Neural cell (in vitro differentiated cells): ENCODE measurements at regions not wholly inside any gene's neighbourhood (a gene's known extent, or its start where the extent isn't known, plus 50 kb on each side); places are given as distances from the start of the nearest gene placed in this dataset.

ENCODE experiments used
- H2AFZ ChIP-seq: fragments of 200-600, 300-800 bp; sonication (generic), shearing (Covaris generic); 2 replicates; pipeline ENCODE4 v1.6.0; 2014; ENCODE audit warnings: low read depth, mild to moderate bottlenecking, antibody characterized with exemption, low read length, moderate library complexity
- H3F3A ChIP-seq: fragments of 200-600 bp; shearing (Covaris generic); 2 replicates; pipeline ENCODE4 v1.6.1; 2016; ENCODE audit warnings: mild to moderate bottlenecking, moderate library complexity, mixed read lengths, antibody characterized with exemption, low read length; ENCODE audit not compliant: insufficient read depth, poor library complexity, severe bottlenecking
- H3K27ac ChIP-seq: fragments of 200-600, 300-800 bp; sonication (generic), shearing (Covaris generic); 2 replicates; pipeline ENCODE4 v1.5.1; 2014; ENCODE audit warnings: mild to moderate bottlenecking, low read length, moderate library complexity
- H3K27me3 ChIP-seq: fragments of 300-800, 200-600 bp; sonication (generic), shearing (Covaris generic); 2 replicates; pipeline ENCODE4 v1.6.0; 2014; ENCODE audit warnings: mild to moderate bottlenecking, low read depth, low read length, moderate library complexity; ENCODE audit not compliant: insufficient read depth
- H3K36me3 ChIP-seq: fragments of 300-800, 200-600 bp; sonication (generic), shearing (Covaris generic); 2 replicates; pipeline ENCODE4 v1.5.1; 2014; ENCODE audit warnings: mild to moderate bottlenecking, antibody characterized with exemption, low read length, moderate library complexity; ENCODE audit not compliant: insufficient read depth
- H3K4me2 ChIP-seq: fragments of 300-800, 200-600 bp; sonication (generic), shearing (Covaris generic); 2 replicates; pipeline ENCODE4 v1.6.0; 2014; ENCODE audit warnings: mild to moderate bottlenecking, low read length
- H3K4me3 ChIP-seq: fragments of 300-800, 200-600 bp; sonication (generic), shearing (Covaris generic); 2 replicates; pipeline ENCODE4 v1.5.1; 2014; ENCODE audit warnings: mild to moderate bottlenecking, low read length, moderate library complexity
- H3K79me2 ChIP-seq: fragments of 200-600 bp; shearing (Covaris generic); replicated peaks from 2 replicates; pipeline ENCODE4 v1.6.0; 2014; ENCODE audit warnings: mild to moderate bottlenecking, low read length, moderate library complexity; ENCODE audit not compliant: insufficient read depth
- H3K9ac ChIP-seq: fragments of 300-800, 200-600 bp; sonication (generic), shearing (Covaris generic); 2 replicates; pipeline ENCODE4 v1.6.1; 2016; ENCODE audit warnings: mild to moderate bottlenecking, low read length, mixed read lengths
- H3K9me2 ChIP-seq: fragments of 200-600 bp; shearing (Covaris generic); 2 replicates; pipeline ENCODE4 v1.6.1; 2016; ENCODE audit warnings: mild to moderate bottlenecking, low read length, mixed read lengths; ENCODE audit not compliant: insufficient read depth
- H3K9me3 ChIP-seq: fragments of 200-600, 300-800 bp; sonication (generic), shearing (Covaris generic); 2 replicates; pipeline ENCODE4 v1.6.1; 2016; ENCODE audit warnings: mild to moderate bottlenecking, mixed run types, low read length, moderate library complexity, mixed read lengths
- H4K20me1 ChIP-seq: fragments of 200-600 bp; shearing (Covaris generic); 2 replicates; pipeline ENCODE4 v1.6.1; 2016; ENCODE audit warnings: mild to moderate bottlenecking, mixed run types; ENCODE audit not compliant: insufficient read depth
- EP300 ChIP-seq: fragments of 450-650 bp; conservative IDR thresholded peaks from 2 replicates; pipeline ENCODE4 v1.6.1; 2014; ENCODE audit warnings: antibody characterized with exemption, mild to moderate bottlenecking, moderate library complexity; ENCODE audit not compliant: poor library complexity, severe bottlenecking
- EZH2 ChIP-seq: fragments of 200-600, 300-800 bp; shearing (Covaris generic), sonication (generic); IDR thresholded peaks from 2 replicates; pipeline ENCODE4 v1.6.1; 2014; ENCODE audit warnings: antibody characterized with exemption, low read length, borderline replicate concordance, mild to moderate bottlenecking; ENCODE audit not compliant: insufficient read depth, poor library complexity, severe bottlenecking
- MXI1 ChIP-seq: fragments of 450-650 bp; conservative IDR thresholded peaks from 2 replicates; pipeline ENCODE4 v1.6.1; 2014; ENCODE audit warnings: antibody characterized with exemption, mild to moderate bottlenecking; ENCODE audit not compliant: poor library complexity, severe bottlenecking
- POLR2AphosphoS5 ChIP-seq: IDR thresholded peaks from 2 replicates; pipeline ENCODE4 v1.6.1; 2012
- RAD21 ChIP-seq: fragments of 450-650 bp; conservative IDR thresholded peaks from 2 replicates; pipeline ENCODE4 v1.6.1; 2014; ENCODE audit warnings: antibody characterized with exemption, mild to moderate bottlenecking, moderate library complexity
- SMC3 ChIP-seq: fragments of 450-650 bp; conservative IDR thresholded peaks from 2 replicates; pipeline ENCODE4 v1.6.1; 2014; ENCODE audit warnings: antibody characterized with exemption, mild to moderate bottlenecking, moderate library complexity; ENCODE audit not compliant: poor library complexity
- TAF1 ChIP-seq: IDR thresholded peaks from 2 replicates; pipeline ENCODE4 v1.6.1; 2012; ENCODE audit warnings: low read depth
- TF ChIP-seq, protein P1 (sequence below): IDR thresholded peaks from 2 replicates; pipeline ENCODE4 v1.6.1; 2012; ENCODE audit warnings: borderline replicate concordance
- TF ChIP-seq, protein P2 (sequence below): fragments of 450-650 bp; IDR thresholded peaks from 2 replicates; pipeline ENCODE4 v1.5.1; 2014; ENCODE audit warnings: antibody characterized with exemption, mild to moderate bottlenecking, moderate library complexity; ENCODE audit not compliant: poor library complexity, severe bottlenecking

DNA sequence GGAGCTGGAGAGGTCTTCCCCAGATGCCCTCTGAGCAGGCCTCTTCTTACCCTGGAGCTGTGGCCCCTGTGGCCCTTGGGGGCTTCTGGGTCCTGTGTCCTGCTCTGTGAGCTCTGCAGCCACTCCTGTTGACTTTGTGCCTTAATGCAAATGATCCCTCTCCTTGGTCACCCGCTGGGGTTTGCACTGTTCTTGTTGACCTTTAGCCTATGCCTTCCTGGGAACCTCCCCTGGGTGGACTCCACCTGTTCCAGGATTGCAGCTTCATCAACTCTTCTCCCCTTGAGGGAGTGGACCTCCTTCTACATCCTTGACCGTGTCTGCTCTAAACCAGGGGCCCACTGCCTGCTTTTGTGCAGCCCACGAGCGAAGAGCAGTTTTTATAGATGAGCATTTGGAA lies 58.6 kb upstream of the CTBP2 start:
- no peak overlapping the region for H3K27ac ChIP-seq
- H3K9me2 ChIP-seq, result no peaks in the 10 kb centered on the region
- no peak overlapping the region for H2AFZ ChIP-seq
- H3K27me3 ChIP-seq, result peaks cover 4% of the 10 kb centered on the region
- no peak overlapping the region for H3K4me2 ChIP-seq
- no peaks in the 10 kb centered on the region for H3K36me3 ChIP-seq
- H3K9ac ChIP-seq, result no peak overlapping the region
- TF ChIP-seq TAF1, result no peak
- TF ChIP-seq EZH2, result no peak
- TF ChIP-seq RAD21, result no peak
- TF ChIP-seq EP300, result no peak
- no peak for TF ChIP-seq POLR2AphosphoS5
- TF ChIP-seq SMC3, result no peak
- no peak for TF ChIP-seq MXI1
- TF ChIP-seq, protein P1, sequence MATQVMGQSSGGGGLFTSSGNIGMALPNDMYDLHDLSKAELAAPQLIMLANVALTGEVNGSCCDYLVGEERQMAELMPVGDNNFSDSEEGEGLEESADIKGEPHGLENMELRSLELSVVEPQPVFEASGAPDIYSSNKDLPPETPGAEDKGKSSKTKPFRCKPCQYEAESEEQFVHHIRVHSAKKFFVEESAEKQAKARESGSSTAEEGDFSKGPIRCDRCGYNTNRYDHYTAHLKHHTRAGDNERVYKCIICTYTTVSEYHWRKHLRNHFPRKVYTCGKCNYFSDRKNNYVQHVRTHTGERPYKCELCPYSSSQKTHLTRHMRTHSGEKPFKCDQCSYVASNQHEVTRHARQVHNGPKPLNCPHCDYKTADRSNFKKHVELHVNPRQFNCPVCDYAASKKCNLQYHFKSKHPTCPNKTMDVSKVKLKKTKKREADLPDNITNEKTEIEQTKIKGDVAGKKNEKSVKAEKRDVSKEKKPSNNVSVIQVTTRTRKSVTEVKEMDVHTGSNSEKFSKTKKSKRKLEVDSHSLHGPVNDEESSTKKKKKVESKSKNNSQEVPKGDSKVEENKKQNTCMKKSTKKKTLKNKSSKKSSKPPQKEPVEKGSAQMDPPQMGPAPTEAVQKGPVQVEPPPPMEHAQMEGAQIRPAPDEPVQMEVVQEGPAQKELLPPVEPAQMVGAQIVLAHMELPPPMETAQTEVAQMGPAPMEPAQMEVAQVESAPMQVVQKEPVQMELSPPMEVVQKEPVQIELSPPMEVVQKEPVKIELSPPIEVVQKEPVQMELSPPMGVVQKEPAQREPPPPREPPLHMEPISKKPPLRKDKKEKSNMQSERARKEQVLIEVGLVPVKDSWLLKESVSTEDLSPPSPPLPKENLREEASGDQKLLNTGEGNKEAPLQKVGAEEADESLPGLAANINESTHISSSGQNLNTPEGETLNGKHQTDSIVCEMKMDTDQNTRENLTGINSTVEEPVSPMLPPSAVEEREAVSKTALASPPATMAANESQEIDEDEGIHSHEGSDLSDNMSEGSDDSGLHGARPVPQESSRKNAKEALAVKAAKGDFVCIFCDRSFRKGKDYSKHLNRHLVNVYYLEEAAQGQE, result no peak
- TF ChIP-seq, protein P2, sequence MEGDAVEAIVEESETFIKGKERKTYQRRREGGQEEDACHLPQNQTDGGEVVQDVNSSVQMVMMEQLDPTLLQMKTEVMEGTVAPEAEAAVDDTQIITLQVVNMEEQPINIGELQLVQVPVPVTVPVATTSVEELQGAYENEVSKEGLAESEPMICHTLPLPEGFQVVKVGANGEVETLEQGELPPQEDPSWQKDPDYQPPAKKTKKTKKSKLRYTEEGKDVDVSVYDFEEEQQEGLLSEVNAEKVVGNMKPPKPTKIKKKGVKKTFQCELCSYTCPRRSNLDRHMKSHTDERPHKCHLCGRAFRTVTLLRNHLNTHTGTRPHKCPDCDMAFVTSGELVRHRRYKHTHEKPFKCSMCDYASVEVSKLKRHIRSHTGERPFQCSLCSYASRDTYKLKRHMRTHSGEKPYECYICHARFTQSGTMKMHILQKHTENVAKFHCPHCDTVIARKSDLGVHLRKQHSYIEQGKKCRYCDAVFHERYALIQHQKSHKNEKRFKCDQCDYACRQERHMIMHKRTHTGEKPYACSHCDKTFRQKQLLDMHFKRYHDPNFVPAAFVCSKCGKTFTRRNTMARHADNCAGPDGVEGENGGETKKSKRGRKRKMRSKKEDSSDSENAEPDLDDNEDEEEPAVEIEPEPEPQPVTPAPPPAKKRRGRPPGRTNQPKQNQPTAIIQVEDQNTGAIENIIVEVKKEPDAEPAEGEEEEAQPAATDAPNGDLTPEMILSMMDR, result no peak
- H3K9me3 ChIP-seq, result no peaks in the 10 kb centered on the region
- H3K79me2 ChIP-seq, result no peaks in the 10 kb centered on the region
- no peaks in the 10 kb centered on the region for H4K20me1 ChIP-seq
- no peak overlapping the region for H3K4me3 ChIP-seq
- no peaks in the 10 kb centered on the region for H3F3A ChIP-seq

DNA sequence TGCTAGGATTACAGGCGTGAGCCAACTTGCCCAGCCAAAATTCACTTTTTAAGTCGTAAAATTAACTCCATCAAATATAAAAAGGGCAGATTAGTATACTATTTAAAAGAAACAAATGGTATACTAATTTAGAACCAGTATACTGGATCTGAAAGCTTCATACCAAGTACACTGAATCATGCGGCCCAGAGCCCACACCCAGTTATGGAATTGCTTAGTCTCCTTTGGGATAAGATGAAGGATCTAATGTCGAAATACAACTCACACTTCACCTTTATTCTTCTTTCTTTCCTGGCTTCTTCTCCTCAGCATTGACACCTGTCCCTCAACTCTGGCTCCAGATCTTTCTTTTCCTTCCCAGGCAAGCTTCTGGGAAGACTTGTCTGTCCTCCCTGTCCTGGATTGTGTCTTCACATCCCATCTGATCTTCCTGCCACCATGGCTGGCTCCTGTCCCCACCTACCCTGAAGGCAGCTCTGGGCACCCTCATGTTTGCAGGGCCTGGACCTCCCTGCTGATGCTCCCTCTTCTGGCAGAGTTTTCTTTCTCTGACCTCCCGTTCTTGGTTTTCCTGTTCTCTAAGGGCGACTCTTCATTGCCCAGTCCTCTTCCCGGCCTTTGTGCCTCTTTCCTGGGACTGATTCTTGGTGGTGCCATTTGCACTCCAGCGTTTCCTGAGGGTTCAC lies 57.8 kb upstream of the CTBP2 start:
- H3K36me3 ChIP-seq, result no peaks in the 10 kb centered on the region
- H3K4me3 ChIP-seq, result no peak overlapping the region
- TF ChIP-seq RAD21, result no peak
- no peak for TF ChIP-seq POLR2AphosphoS5
- TF ChIP-seq, protein P2, result no peak
- no peak for TF ChIP-seq EZH2
- no peak for TF ChIP-seq EP300
- TF ChIP-seq MXI1, result no peak
- H3F3A ChIP-seq, result no peaks in the 10 kb centered on the region
- no peak overlapping the region for H3K9ac ChIP-seq
- no peaks in the 10 kb centered on the region for H3K9me3 ChIP-seq
- no peak overlapping the region for H3K27ac ChIP-seq
- no peak overlapping the region for H2AFZ ChIP-seq
- peaks cover 4% of the 10 kb centered on the region for H3K27me3 ChIP-seq
- no peaks in the 10 kb centered on the region for H3K79me2 ChIP-seq
- H3K9me2 ChIP-seq, result no peaks in the 10 kb centered on the region
- H3K4me2 ChIP-seq, result no peak overlapping the region
- H4K20me1 ChIP-seq, result no peaks in the 10 kb centered on the region
